ENCODE measurements at regions not wholly inside any gene's neighbourhood (a gene's known extent, or its start where the extent isn't known, plus 50 kb on each side); places are given as distances from the start of the nearest gene placed in this dataset.

GRCh38 chr1:68705466-68705865 lies 208.6 kb upstream of the DEPDC1 start:
- DNase-seq (no peak), ATAC-seq (no peak)
- Histone ChIP-seq H3K27me3 (no peaks in the 10 kb centered on the region), H3K27ac (no peak overlapping the region), H3K36me3 (no peaks in the 10 kb centered on the region), H3K4me3 (no peak overlapping the region), H3K4me1 (peaks cover 0 to 15% (median 0%) of the 10 kb centered on the region in 9 donors), H3K9me3 (peaks cover 0 to 27% (median 12%) of the 10 kb centered on the region in 11 donors)
- intact Hi-C loops (cut with DNase I): no loop called here
- no peak for TF ChIP-seq CTCF (IDR thresholded peaks at IDR 0.05)

GRCh38 chr1:68706639-68707317 lies 209.9 kb upstream of the DEPDC1 start:
- intact Hi-C loops (cut with DNase I): no loop called here

GRCh38 chr1:68717330-68717729 lies 220.4 kb upstream of the DEPDC1 start:
- no peak overlapping the region for H3K27ac ChIP-seq
- no peak overlapping the region for H3K4me3 ChIP-seq
- no peaks in the 10 kb centered on the region for H3K4me1 ChIP-seq
- H3K27me3 ChIP-seq: no peaks in the 10 kb centered on the region
- TF ChIP-seq CTCF (IDR thresholded peaks at IDR 0.05): no peak
- peaks cover 0 to 19% (median 0%) of the 10 kb centered on the region in 11 donors for H3K9me3 ChIP-seq
- H3K36me3 ChIP-seq: no peaks in the 10 kb centered on the region
- DNase-seq: no peak
- no peak for ATAC-seq
- 23 to 30% methylated on average over 1 of the region's 1 CpG for WGBS, 2 donors
- intact Hi-C loops (cut with DNase I): no loop called here

More at GRCh38 chr1:68706639-68707317, 209.9 kb upstream of the DEPDC1 start:
- Histone ChIP-seq H3K9me3 (peaks cover 0 to 33% (median 12%) of the 10 kb centered on the region in 11 donors), H3K4me3 (no peak overlapping the region), H3K27ac (no peak overlapping the region), H3K4me1 (peaks cover 0 to 15% (median 0%) of the 10 kb centered on the region in 9 donors), H3K27me3 (no peaks in the 10 kb centered on the region), H3K36me3 (no peaks in the 10 kb centered on the region)
- no peak for DNase-seq
- WGBS, 2 donors: 61 to 65% methylated on average over 4 of the region's 4 CpGs
- TF ChIP-seq CTCF (IDR thresholded peaks at IDR 0.05): no peak
- no peak for ATAC-seq

- Histone ChIP-seq H3K4me3 (no peak overlapping the region), H3K4me1 (peaks cover 0 to 10% (median 0%) of the 10 kb centered on the region in 9 donors)
- no peak for TF ChIP-seq CTCF (IDR thresholded peaks at IDR 0.05)
Observed at GRCh38 chr1:68720476-68720875, 223.6 kb upstream of the DEPDC1 start.

More at GRCh38 chr1:68720476-68720875, 223.6 kb upstream of the DEPDC1 start:
- intact Hi-C loops (cut with DNase I): loop anchor here in 2 of 10 donors (5.0 to 10.0 kb wide), 2 partner anchors 96 to 98 kb away; no protein-coding TSS in a partner anchor
- 78 to 87% methylated on average over 1 of the region's 1 CpG for WGBS, 2 donors
- Histone ChIP-seq H3K27me3 (no peaks in the 10 kb centered on the region), H3K27ac (no peak overlapping the region), H3K36me3 (no peaks in the 10 kb centered on the region), H3K9me3 (peaks cover 0 to 12% (median 0%) of the 10 kb centered on the region in 11 donors)
- no peak for DNase-seq
- ATAC-seq: no peak

Measured in heart right ventricle (tissue), 16 donors.